ENCODE measurements at regions not wholly inside any gene's neighbourhood (a gene's known extent, or its start where the extent isn't known, plus 50 kb on each side); places are given as distances from the start of the nearest gene placed in this dataset.
A peak's percentile ranks its signal among the peaks of the same experiment; 100 is the strongest.

GRCh38 chr3:178170698-178171535 lies 365.3 kb upstream of the KCNMB2 start:
- TF ChIP-seq CTCF (IDR thresholded peaks at IDR 0.05) (no peak), POLR2AphosphoS5 (IDR thresholded peaks at IDR 0.05) (peak in 1 of 2 donors; percentile 65), EP300 (IDR thresholded peaks at IDR 0.05) (no peak), POLR2A (IDR thresholded peaks at IDR 0.05; ENCODE audit: low read depth) (no peak)
